GM12878 (cell line): ENCODE measurements at regions not wholly inside any gene's neighbourhood (a gene's known extent, or its start where the extent isn't known, plus 50 kb on each side); places are given as distances from the start of the nearest gene placed in this dataset.

Source experiments
- ATAC-seq: fragments of 200-7000 bp; cut with Tn5 transposase; 3 replicates; pipeline ENCODE4 v1.9.1; 2020; ENCODE audit warnings: mild to moderate bottlenecking, moderate library complexity
- BruUV-seq: library from RNA; stranded (reverse); fragments of 400-500 nt; replicated peaks from 2 replicates; lab custom pipeline; 2021; lab: Mats Ljungman, UMichigan
- CTCF ChIA-PET: fragments of 300-600 bp; sonication (Branson Sonifier 250); formaldehyde crosslinking; extraction: SDS; loops from one replicate; lab custom pipeline; 2021; ENCODE audit warnings: inconsistent platforms; lab: Yijun Ruan, JAX
- POLR2A ChIA-PET: fragments of 350-600 bp; formaldehyde crosslinking; extraction: SDS; loops from one replicate; lab custom pipeline; 2021; ENCODE audit warnings: inconsistent platforms; lab: Charles Lee
- RAD21 ChIA-PET: fragments of 300-600 bp; sonication (Branson Sonifier 250); formaldehyde crosslinking; loops from one replicate; lab custom pipeline; 2023; ENCODE audit warnings: antibody characterized with exemption; ENCODE audit not compliant: unreplicated experiment; lab: Charles Lee
- SMC1A ChIA-PET: fragments of 300-600 bp; sonication (Branson Sonifier 250); formaldehyde crosslinking; loops from one replicate; lab custom pipeline; 2023; ENCODE audit not compliant: unreplicated experiment, uncharacterized antibody; lab: Charles Lee
- DNase-seq: peaks from one replicate; pipeline ENCODE4 v3.0.0-alpha.2; 2011; ENCODE audit warnings: low read depth, low spot score
- FAIRE-seq: peaks from 3 replicates; lab custom pipeline; 2011; peaks lifted over from hg19 to GRCh38; lab: Jason Lieb, UNC
- H2AFZ ChIP-seq: 2 replicates; pipeline ENCODE4 v1.6.0; 2011; ENCODE audit warnings: low read depth, low read length, control low read depth; ENCODE audit not compliant: control insufficient read depth
- H3K27ac ChIP-seq: 2 replicates; pipeline ENCODE4 v1.5.1; 2011; ENCODE audit warnings: control low read depth; ENCODE audit not compliant: control insufficient read depth, insufficient read depth
- H3K27me3 ChIP-seq, 2 experiments: replicated peaks in 1 of 2; 2 replicates each; pipeline versions ENCODE4 v1.6.0 to v1.6.1; 2011; ENCODE audit warnings: low read length in 1 of 2; ENCODE audit not compliant: control insufficient read depth in 2 of 2, insufficient read depth in 2 of 2
- H3K36me3 ChIP-seq, 2 experiments: 2 replicates each; pipeline ENCODE4 v1.5.1; 2011; ENCODE audit warnings: low read length in 1 of 2; ENCODE audit not compliant: control insufficient read depth in 2 of 2, insufficient read depth in 2 of 2
- H3K4me1 ChIP-seq: 2 replicates; pipeline ENCODE4 v1.6.1; 2011; ENCODE audit warnings: mild to moderate bottlenecking, low read length, moderate library complexity, mixed read lengths; ENCODE audit not compliant: control insufficient read depth, insufficient read depth
- H3K4me2 ChIP-seq: 2 replicates; pipeline ENCODE4 v1.6.0; 2011; ENCODE audit warnings: control low read depth; ENCODE audit not compliant: control insufficient read depth, insufficient read depth
- H3K4me3 ChIP-seq: fragments of 200-600 bp; sonication (generic); 2 replicates; pipeline ENCODE4 v1.5.1; 2016
- H3K79me2 ChIP-seq: 2 replicates; pipeline ENCODE4 v1.6.0; 2011; ENCODE audit warnings: low read length; ENCODE audit not compliant: control insufficient read depth, insufficient read depth
- H3K9ac ChIP-seq: 2 replicates; pipeline ENCODE4 v1.8.0; 2011; ENCODE audit warnings: low read length, control low read depth, mixed read lengths; ENCODE audit not compliant: control insufficient read depth, insufficient read depth
- H3K9me3 ChIP-seq: replicated peaks from 3 replicates; pipeline ENCODE4 v1.5.1; 2011; ENCODE audit warnings: mild to moderate bottlenecking, low read length; ENCODE audit not compliant: control insufficient read depth, insufficient read depth
- H4K20me1 ChIP-seq: 2 replicates; pipeline ENCODE4 v1.6.0; 2011; ENCODE audit not compliant: control insufficient read depth, insufficient read depth
- CHD1 ChIP-seq: IDR thresholded peaks from 2 replicates; pipeline ENCODE4 v1.6.1; 2012; ENCODE audit warnings: low read depth, low read length, improper control_type of control experiment
- HDGF ChIP-seq: fragments of 450-650 bp; IDR thresholded peaks from 2 replicates; pipeline ENCODE4 v1.6.1; 2016; ENCODE audit warnings: antibody characterized with exemption
- NR2C1 ChIP-seq: fragments of 450-650 bp; IDR thresholded peaks from 2 replicates; pipeline ENCODE4 v1.6.1; 2017; ENCODE audit warnings: antibody characterized with exemption, mild to moderate bottlenecking, moderate library complexity
- RUNX3 ChIP-seq: IDR thresholded peaks from 2 replicates; pipeline ENCODE4 v1.6.1; 2012; ENCODE audit warnings: low read length, inconsistent platforms
- whole genome bisulfite sequencing: methylation state at CpG from one replicate; pipeline ENCODE4 v1.1.6; 2016; ENCODE audit warnings: low lambda C conversion rate; ENCODE audit not compliant: insufficient replicate concordance, insufficient coverage; ENCODE audit errors: missing lambda C conversion rate; 5-methylcytosine and 5-hydroxymethylcytosine counted together
- in situ Hi-C: fragments of 300-500 bp; cut with MboI; formaldehyde crosslinking; loops from 9 replicates; pipeline ENCODE4 v1.14.3; 2018; ENCODE audit warnings: mixed read lengths
- intact Hi-C: fragments of 100-400 bp; cut with micrococcal nuclease; formaldehyde crosslinking; loops from one replicate; pipeline ENCODE4 v1.14.2; 2022; ENCODE audit not compliant: unreplicated experiment
- TF ChIP-seq, protein P1 (sequence below): fragments of 450-650 bp; IDR thresholded peaks from 2 replicates; pipeline ENCODE4 v1.6.1; 2017; ENCODE audit warnings: low read depth, mild to moderate bottlenecking, moderate library complexity
- TF ChIP-seq, protein P2 (sequence below): fragments of 450-650 bp; IDR thresholded peaks from 2 replicates; pipeline ENCODE4 v1.6.1; 2014; ENCODE audit warnings: mild to moderate bottlenecking
- TF ChIP-seq, protein P3 (sequence below): IDR thresholded peaks from 2 replicates; pipeline ENCODE4 v1.6.1; 2012; ENCODE audit warnings: low read depth, low read length, improper control_type of control experiment
- TF ChIP-seq, protein P4 (sequence below): fragments of 450-650 bp; IDR thresholded peaks from 2 replicates; pipeline ENCODE4 v1.6.1; 2017; ENCODE audit warnings: mild to moderate bottlenecking, moderate library complexity
- TF ChIP-seq, protein P5 (sequence below): fragments of 150-350 bp; IDR thresholded peaks from 2 replicates; pipeline ENCODE4 v1.6.1; 2016; ENCODE audit warnings: low read depth, low read length

DNA sequence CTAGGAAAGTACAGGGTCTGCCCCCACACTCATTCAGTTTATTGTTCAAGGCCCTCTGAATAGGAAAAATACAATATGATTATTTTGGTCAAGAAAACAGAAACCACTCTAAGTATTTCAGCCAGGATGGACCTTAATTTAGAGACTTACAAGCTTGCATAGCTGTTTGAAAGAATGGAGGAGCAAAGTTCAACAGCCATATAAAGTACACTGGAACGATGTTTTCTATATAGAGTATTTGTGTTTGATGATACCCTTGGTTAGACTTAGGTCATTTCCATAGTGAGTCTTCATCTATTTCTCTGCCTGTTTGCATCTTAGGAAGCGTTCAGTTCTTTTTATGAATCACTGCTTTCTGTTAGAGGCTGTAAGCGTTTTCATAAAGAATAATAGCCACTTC lies 366.2 kb downstream of the NUP35 start (continued):
- TF ChIP-seq HDGF = no peak

DNA sequence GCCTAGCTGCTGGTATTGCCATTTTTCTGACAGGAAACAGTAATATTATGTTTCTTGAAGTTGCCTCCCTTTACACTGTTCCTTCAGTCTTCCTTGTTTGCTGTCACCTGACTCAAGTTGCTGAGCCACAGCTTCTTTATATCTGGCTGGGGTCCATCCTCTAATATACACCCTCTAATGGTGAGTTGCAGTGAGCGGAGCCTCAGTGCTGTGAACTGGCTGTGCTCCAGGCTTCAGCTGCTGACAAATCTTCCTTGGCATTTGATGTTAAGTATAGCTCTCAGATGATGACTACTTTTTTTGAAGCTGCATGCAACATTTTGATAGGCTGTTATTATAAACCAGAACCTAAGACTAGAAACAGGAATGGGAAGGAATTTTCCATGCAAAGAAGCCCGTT lies 366.7 kb downstream of the NUP35 start:
- H4K20me1 ChIP-seq = no peaks in the 10 kb centered on the region
- no peaks in the 10 kb centered on the region for H3K9me3 ChIP-seq
- intact Hi-C loops (no loop called here), in situ Hi-C loops (no loop called here)
- no peak overlapping the region for H2AFZ ChIP-seq
- FAIRE-seq (no peak), DNase-seq (no peak), ATAC-seq (no peak)
- no peaks in the 10 kb centered on the region for H3K27me3 ChIP-seq
- H3K36me3 ChIP-seq = no peaks in the 10 kb centered on the region
- H3K9ac ChIP-seq = no peak overlapping the region
- ChIA-PET RAD21 (no interaction called here), SMC1A (no interaction called here), POLR2A (no interaction called here), CTCF (no interaction called here)
- no peaks in the 10 kb centered on the region for H3K79me2 ChIP-seq
- no peak overlapping the region for H3K4me3 ChIP-seq
- H3K4me1 ChIP-seq = no peaks in the 10 kb centered on the region
- H3K4me2 ChIP-seq = no peak overlapping the region
- TF ChIP-seq, protein P1, sequence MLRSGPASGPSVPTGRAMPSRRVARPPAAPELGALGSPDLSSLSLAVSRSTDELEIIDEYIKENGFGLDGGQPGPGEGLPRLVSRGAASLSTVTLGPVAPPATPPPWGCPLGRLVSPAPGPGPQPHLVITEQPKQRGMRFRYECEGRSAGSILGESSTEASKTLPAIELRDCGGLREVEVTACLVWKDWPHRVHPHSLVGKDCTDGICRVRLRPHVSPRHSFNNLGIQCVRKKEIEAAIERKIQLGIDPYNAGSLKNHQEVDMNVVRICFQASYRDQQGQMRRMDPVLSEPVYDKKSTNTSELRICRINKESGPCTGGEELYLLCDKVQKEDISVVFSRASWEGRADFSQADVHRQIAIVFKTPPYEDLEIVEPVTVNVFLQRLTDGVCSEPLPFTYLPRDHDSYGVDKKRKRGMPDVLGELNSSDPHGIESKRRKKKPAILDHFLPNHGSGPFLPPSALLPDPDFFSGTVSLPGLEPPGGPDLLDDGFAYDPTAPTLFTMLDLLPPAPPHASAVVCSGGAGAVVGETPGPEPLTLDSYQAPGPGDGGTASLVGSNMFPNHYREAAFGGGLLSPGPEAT = no peak
- TF ChIP-seq, protein P2, sequence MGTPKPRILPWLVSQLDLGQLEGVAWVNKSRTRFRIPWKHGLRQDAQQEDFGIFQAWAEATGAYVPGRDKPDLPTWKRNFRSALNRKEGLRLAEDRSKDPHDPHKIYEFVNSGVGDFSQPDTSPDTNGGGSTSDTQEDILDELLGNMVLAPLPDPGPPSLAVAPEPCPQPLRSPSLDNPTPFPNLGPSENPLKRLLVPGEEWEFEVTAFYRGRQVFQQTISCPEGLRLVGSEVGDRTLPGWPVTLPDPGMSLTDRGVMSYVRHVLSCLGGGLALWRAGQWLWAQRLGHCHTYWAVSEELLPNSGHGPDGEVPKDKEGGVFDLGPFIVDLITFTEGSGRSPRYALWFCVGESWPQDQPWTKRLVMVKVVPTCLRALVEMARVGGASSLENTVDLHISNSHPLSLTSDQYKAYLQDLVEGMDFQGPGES = no peak
- TF ChIP-seq, protein P3, sequence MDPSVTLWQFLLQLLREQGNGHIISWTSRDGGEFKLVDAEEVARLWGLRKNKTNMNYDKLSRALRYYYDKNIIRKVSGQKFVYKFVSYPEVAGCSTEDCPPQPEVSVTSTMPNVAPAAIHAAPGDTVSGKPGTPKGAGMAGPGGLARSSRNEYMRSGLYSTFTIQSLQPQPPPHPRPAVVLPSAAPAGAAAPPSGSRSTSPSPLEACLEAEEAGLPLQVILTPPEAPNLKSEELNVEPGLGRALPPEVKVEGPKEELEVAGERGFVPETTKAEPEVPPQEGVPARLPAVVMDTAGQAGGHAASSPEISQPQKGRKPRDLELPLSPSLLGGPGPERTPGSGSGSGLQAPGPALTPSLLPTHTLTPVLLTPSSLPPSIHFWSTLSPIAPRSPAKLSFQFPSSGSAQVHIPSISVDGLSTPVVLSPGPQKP = no peak
- TF ChIP-seq RUNX3 = no peak
- no peak for TF ChIP-seq CHD1
- TF ChIP-seq, protein P4, sequence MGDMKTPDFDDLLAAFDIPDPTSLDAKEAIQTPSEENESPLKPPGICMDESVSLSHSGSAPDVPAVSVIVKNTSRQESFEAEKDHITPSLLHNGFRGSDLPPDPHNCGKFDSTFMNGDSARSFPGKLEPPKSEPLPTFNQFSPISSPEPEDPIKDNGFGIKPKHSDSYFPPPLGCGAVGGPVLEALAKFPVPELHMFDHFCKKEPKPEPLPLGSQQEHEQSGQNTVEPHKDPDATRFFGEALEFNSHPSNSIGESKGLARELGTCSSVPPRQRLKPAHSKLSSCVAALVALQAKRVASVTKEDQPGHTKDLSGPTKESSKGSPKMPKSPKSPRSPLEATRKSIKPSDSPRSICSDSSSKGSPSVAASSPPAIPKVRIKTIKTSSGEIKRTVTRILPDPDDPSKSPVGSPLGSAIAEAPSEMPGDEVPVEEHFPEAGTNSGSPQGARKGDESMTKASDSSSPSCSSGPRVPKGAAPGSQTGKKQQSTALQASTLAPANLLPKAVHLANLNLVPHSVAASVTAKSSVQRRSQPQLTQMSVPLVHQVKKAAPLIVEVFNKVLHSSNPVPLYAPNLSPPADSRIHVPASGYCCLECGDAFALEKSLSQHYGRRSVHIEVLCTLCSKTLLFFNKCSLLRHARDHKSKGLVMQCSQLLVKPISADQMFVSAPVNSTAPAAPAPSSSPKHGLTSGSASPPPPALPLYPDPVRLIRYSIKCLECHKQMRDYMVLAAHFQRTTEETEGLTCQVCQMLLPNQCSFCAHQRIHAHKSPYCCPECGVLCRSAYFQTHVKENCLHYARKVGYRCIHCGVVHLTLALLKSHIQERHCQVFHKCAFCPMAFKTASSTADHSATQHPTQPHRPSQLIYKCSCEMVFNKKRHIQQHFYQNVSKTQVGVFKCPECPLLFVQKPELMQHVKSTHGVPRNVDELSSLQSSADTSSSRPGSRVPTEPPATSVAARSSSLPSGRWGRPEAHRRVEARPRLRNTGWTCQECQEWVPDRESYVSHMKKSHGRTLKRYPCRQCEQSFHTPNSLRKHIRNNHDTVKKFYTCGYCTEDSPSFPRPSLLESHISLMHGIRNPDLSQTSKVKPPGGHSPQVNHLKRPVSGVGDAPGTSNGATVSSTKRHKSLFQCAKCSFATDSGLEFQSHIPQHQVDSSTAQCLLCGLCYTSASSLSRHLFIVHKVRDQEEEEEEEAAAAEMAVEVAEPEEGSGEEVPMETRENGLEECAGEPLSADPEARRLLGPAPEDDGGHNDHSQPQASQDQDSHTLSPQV = no peak
- no peak for TF ChIP-seq NR2C1
- TF ChIP-seq, protein P5, sequence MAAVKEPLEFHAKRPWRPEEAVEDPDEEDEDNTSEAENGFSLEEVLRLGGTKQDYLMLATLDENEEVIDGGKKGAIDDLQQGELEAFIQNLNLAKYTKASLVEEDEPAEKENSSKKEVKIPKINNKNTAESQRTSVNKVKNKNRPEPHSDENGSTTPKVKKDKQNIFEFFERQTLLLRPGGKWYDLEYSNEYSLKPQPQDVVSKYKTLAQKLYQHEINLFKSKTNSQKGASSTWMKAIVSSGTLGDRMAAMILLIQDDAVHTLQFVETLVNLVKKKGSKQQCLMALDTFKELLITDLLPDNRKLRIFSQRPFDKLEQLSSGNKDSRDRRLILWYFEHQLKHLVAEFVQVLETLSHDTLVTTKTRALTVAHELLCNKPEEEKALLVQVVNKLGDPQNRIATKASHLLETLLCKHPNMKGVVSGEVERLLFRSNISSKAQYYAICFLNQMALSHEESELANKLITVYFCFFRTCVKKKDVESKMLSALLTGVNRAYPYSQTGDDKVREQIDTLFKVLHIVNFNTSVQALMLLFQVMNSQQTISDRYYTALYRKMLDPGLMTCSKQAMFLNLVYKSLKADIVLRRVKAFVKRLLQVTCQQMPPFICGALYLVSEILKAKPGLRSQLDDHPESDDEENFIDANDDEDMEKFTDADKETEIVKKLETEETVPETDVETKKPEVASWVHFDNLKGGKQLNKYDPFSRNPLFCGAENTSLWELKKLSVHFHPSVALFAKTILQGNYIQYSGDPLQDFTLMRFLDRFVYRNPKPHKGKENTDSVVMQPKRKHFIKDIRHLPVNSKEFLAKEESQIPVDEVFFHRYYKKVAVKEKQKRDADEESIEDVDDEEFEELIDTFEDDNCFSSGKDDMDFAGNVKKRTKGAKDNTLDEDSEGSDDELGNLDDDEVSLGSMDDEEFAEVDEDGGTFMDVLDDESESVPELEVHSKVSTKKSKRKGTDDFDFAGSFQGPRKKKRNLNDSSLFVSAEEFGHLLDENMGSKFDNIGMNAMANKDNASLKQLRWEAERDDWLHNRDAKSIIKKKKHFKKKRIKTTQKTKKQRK = no peak
- H3K27ac ChIP-seq = no peak overlapping the region
- BruUV-seq = no TSS peak
- WGBS = 47% methylated on average over 2 of the region's 2 CpGs
